PC-3 (cell line): ENCODE measurements at regions not wholly inside any gene's neighbourhood (a gene's known extent, or its start where the extent isn't known, plus 50 kb on each side); places are given as distances from the start of the nearest gene placed in this dataset.

Experiments used
- ATAC-seq: fragments of 200-7000 bp; cut with Tn5 transposase; 2 replicates; pipeline ENCODE4 v1.9.1; 2020; ENCODE audit warnings: mild to moderate bottlenecking, moderate library complexity
- BruUV-seq: library from RNA; stranded (reverse); fragments of 400-500 nt; replicated peaks from 2 replicates; lab custom pipeline; 2021; lab: Mats Ljungman, UMichigan
- CTCF ChIA-PET: fragments of 300-600 bp; sonication (Branson Sonifier 250); formaldehyde crosslinking; loops from one replicate; lab custom pipeline; 2022; ENCODE audit warnings: antibody characterized with exemption; lab: Charles Lee
- POLR2A ChIA-PET: fragments of 300-600 bp; sonication (Branson Sonifier 250); formaldehyde crosslinking; loops from one replicate; lab custom pipeline; 2022; ENCODE audit warnings: antibody characterized with exemption; ENCODE audit not compliant: unreplicated experiment; lab: Charles Lee
- DNase-seq: peaks from one replicate; pipeline ENCODE4 v3.0.0-alpha.2; 2015
- H2AFZ ChIP-seq: fragments of 300-600 bp; sonication (generic); 2 replicates; pipeline ENCODE4 v1.6.0; 2016; ENCODE audit warnings: antibody characterized with exemption, low read length
- H3F3A ChIP-seq: fragments of 300-600 bp; sonication (generic); one replicate; pipeline ENCODE4 v1.6.0; 2017; ENCODE audit warnings: antibody characterized with exemption, low read length, control low read depth, mild to moderate bottlenecking; ENCODE audit not compliant: unreplicated experiment
- H3K27ac ChIP-seq: fragments of 300-600 bp; sonication (generic); 2 replicates; pipeline ENCODE4 v1.5.1; 2016; ENCODE audit warnings: mild to moderate bottlenecking, low read length
- H3K27me3 ChIP-seq: fragments of 300-600 bp; sonication (generic); 2 replicates; pipeline ENCODE4 v1.6.1; 2016; ENCODE audit warnings: low read length, mixed read lengths
- H3K36me3 ChIP-seq: fragments of 300-600 bp; sonication (generic); 2 replicates; pipeline ENCODE4 v1.6.1; 2016; ENCODE audit warnings: low read depth, mixed run types, low read length, mixed read lengths
- H3K4me1 ChIP-seq: fragments of 300-600 bp; sonication (generic); 2 replicates; pipeline ENCODE4 v1.5.1; 2016; ENCODE audit warnings: low read length; ENCODE audit not compliant: insufficient read depth
- H3K4me2 ChIP-seq: fragments of 300-600 bp; sonication (generic); 2 replicates; pipeline ENCODE4 v1.6.0; 2016; ENCODE audit warnings: low read length
- H3K4me3 ChIP-seq: fragments of 300-600 bp; sonication (generic); 2 replicates; pipeline ENCODE4 v1.5.1; 2016; ENCODE audit warnings: mild to moderate bottlenecking, low read length, mixed read lengths
- H3K79me2 ChIP-seq: fragments of 300-600 bp; sonication (generic); 2 replicates; pipeline ENCODE4 v1.6.1; 2017; ENCODE audit warnings: low read length, mixed read lengths
- H3K9ac ChIP-seq: fragments of 300-600 bp; sonication (generic); 2 replicates; pipeline ENCODE4 v1.6.0; 2016; ENCODE audit warnings: mild to moderate bottlenecking, low read length
- H3K9me2 ChIP-seq: fragments of 300-600 bp; sonication (generic); replicated peaks from 2 replicates; pipeline ENCODE4 v1.6.1; 2016; ENCODE audit warnings: mixed run types, low read length, mixed read lengths
- H3K9me3 ChIP-seq: fragments of 300-600 bp; sonication (generic); 2 replicates; pipeline ENCODE4 v1.6.1; 2016; ENCODE audit warnings: low read length, mixed read lengths
- H4K20me1 ChIP-seq: fragments of 300-600 bp; sonication (generic); 2 replicates; pipeline ENCODE4 v1.6.1; 2016; ENCODE audit warnings: low read length, mixed read lengths
- CTCF ChIP-seq: fragments of 300-600 bp; sonication (generic); conservative IDR thresholded peaks from 2 replicates; pipeline ENCODE4 v1.5.1; 2017; ENCODE audit warnings: antibody characterized with exemption, low read depth, mild to moderate bottlenecking, low read length
- EZH2 ChIP-seq: fragments of 300-600 bp; sonication (generic); IDR thresholded peaks from one replicate; pipeline ENCODE4 v1.6.1; 2017; ENCODE audit warnings: antibody characterized with exemption, mild to moderate bottlenecking, low read length; ENCODE audit not compliant: unreplicated experiment
- EZH2phosphoT487 ChIP-seq: fragments of 300-600 bp; sonication (generic); IDR thresholded peaks from 2 replicates; pipeline ENCODE4 v1.6.1; 2018; ENCODE audit warnings: mild to moderate bottlenecking, antibody characterized with exemption, low read length, borderline replicate concordance
- intact Hi-C: fragments of 100-400 bp; cut with micrococcal nuclease; formaldehyde crosslinking; loops from 2 replicates; pipeline ENCODE4 v1.9.0; 2023

- DNase-seq, result no peak
- ChIA-PET CTCF (no interaction called here), POLR2A (no interaction called here)
- Histone ChIP-seq H3F3A (no peaks in the 10 kb centered on the region), H3K9me3 (0 out of 2 replicates have a peak, but pooled peaks cover 9% of the 10 kb centered on the region), H3K36me3 (no peaks in the 10 kb centered on the region), H2AFZ (no peak overlapping the region), H3K27ac (no peak overlapping the region), H3K9ac (no peak overlapping the region), H3K79me2 (no peaks in the 10 kb centered on the region), H3K4me1 (peaks cover 9% of the 10 kb centered on the region; the same call in 1 of the 2 replicates), H3K4me3 (no peak overlapping the region), H3K9me2 (no peaks in the 10 kb centered on the region), H4K20me1 (no peaks in the 10 kb centered on the region), H3K27me3 (no peaks in the 10 kb centered on the region), H3K4me2 (no peak overlapping the region)
- ATAC-seq, result no peak
- intact Hi-C loops, result no loop called here
- no peak for TF ChIP-seq CTCF
- TF ChIP-seq EZH2phosphoT487, result no peak
- no peak for TF ChIP-seq EZH2
- no TSS peak for BruUV-seq
These were observed 152.1 kb upstream of the ID2 start for GRCh38 chr2:8529706-8530277.

GRCh38 chr2:8531481-8531880 is 150.4 kb upstream of the ID2 start:
- CTCF ChIA-PET, result no interaction called here
- POLR2A ChIA-PET, result no interaction called here
- H3K36me3 ChIP-seq, result no peaks in the 10 kb centered on the region
- peaks cover 6% of the 10 kb centered on the region for H3K4me1 ChIP-seq
- H3F3A ChIP-seq, result no peaks in the 10 kb centered on the region
- H3K9me2 ChIP-seq, result no peaks in the 10 kb centered on the region
- H3K27me3 ChIP-seq, result no peaks in the 10 kb centered on the region
- H4K20me1 ChIP-seq, result no peaks in the 10 kb centered on the region
- H3K27ac ChIP-seq, result no peak overlapping the region
- H3K79me2 ChIP-seq, result no peaks in the 10 kb centered on the region
- intact Hi-C loops, result no loop called here
- no peak for DNase-seq
- no peak overlapping the region for H3K4me3 ChIP-seq
- no peak for ATAC-seq
- H3K9ac ChIP-seq, result no peak overlapping the region
- TF ChIP-seq EZH2 (no peak), CTCF (no peak), EZH2phosphoT487 (no peak)
- H2AFZ ChIP-seq, result no peak overlapping the region
- 0 out of 2 replicates have a peak, but pooled peaks cover 9% of the 10 kb centered on the region for H3K9me3 ChIP-seq
- no TSS peak for BruUV-seq
- no peak overlapping the region for H3K4me2 ChIP-seq

DNA sequence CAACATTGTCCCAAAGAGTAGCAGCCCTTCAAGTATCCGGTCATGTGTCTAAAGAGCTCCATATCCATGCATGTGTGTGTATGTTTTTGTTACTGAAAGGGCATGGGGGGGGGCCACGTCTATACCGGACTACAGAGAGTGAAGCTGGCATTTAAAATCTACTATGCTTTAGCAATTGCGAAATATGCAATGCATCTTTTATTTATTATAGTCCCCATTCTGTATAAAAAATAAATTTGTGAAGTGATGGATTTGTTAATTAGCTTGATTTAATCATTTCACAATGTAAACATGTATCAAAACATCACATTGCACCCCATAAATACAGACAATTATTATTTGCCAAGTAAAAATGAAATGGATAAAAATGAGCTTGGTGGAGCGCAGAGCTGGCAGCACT is 149.4 kb upstream of the ID2 start:
- Histone ChIP-seq H3K4me2 (no peak overlapping the region), H3K9me2 (no peaks in the 10 kb centered on the region), H3K9me3 (0 out of 2 replicates have a peak, but pooled peaks cover 9% of the 10 kb centered on the region), H3K36me3 (no peaks in the 10 kb centered on the region), H3K79me2 (no peaks in the 10 kb centered on the region), H3K27me3 (no peaks in the 10 kb centered on the region), H3K4me1 (peaks cover 15% of the 10 kb centered on the region), H2AFZ (no peak overlapping the region), H3K9ac (no peak overlapping the region), H3F3A (no peaks in the 10 kb centered on the region), H3K4me3 (no peak overlapping the region), H3K27ac (no peak overlapping the region), H4K20me1 (no peaks in the 10 kb centered on the region)
- CTCF ChIA-PET, result no interaction called here
- POLR2A ChIA-PET, result no interaction called here
- DNase-seq, result no peak
- TF ChIP-seq EZH2 (no peak), CTCF (no peak), EZH2phosphoT487 (no peak)
- intact Hi-C loops, result no loop called here
- no TSS peak for BruUV-seq
- no peak for ATAC-seq
